BLaER1 treated with 17β-estradiol and CSF1 and Interleukin-3, amounts not matched to agents 10 nM and 100 nM (cell line): ENCODE measurements at regions not wholly inside any gene's neighbourhood (a gene's known extent, or its start where the extent isn't known, plus 50 kb on each side); places are given as distances from the start of the nearest gene placed in this dataset.
A peak's percentile ranks its signal among the peaks of the same experiment; 100 is the strongest.
"Not testable (repeated sequence)": the region's sequence is repeated elsewhere in the genome, so short reads cannot be mapped to it uniquely, and the experiment has no call there.

Experiments used
- H3K27ac ChIP-seq, 11 experiments: shearing (Covaris generic); formaldehyde crosslinking; 2 replicates each; pipeline ENCODE4 v1.8.1; 2022
- H3K27me3 ChIP-seq, 11 experiments: shearing (Covaris generic); formaldehyde crosslinking; 2 replicates each; pipeline ENCODE4 v1.8.1; 2022
- H3K36me3 ChIP-seq, 11 experiments: shearing (Covaris generic); formaldehyde crosslinking; 2 replicates each; pipeline ENCODE4 v1.8.1; 2022
- H3K4me1 ChIP-seq, 10 experiments: shearing (Covaris generic); formaldehyde crosslinking; 2 replicates each; pipeline ENCODE4 v1.8.1; 2022
- H3K4me2 ChIP-seq, 11 experiments: shearing (Covaris generic); formaldehyde crosslinking; 2 replicates each; pipeline ENCODE4 v1.8.1; 2022
- H3K4me3 ChIP-seq, 10 experiments: shearing (Covaris generic); formaldehyde crosslinking; 2 replicates each; pipeline ENCODE4 v1.8.1; 2022
- H3K9ac ChIP-seq, 11 experiments: shearing (Covaris generic); formaldehyde crosslinking; 2 replicates each; pipeline ENCODE4 v1.8.1; 2022
- H3K9me3 ChIP-seq, 11 experiments: shearing (Covaris generic); formaldehyde crosslinking; replicated peaks in 1 of 11; 2 replicates each; pipeline ENCODE4 v1.8.1; 2022
- H4K20me1 ChIP-seq, 11 experiments: shearing (Covaris generic); formaldehyde crosslinking; 2 replicates each; pipeline ENCODE4 v1.8.1; 2022
- Cebpa-rat ChIP-seq, 11 experiments: shearing (Covaris generic); IDR thresholded peaks; 2 replicates each; pipeline ENCODE4 v1.8.1; 2022

DNA sequence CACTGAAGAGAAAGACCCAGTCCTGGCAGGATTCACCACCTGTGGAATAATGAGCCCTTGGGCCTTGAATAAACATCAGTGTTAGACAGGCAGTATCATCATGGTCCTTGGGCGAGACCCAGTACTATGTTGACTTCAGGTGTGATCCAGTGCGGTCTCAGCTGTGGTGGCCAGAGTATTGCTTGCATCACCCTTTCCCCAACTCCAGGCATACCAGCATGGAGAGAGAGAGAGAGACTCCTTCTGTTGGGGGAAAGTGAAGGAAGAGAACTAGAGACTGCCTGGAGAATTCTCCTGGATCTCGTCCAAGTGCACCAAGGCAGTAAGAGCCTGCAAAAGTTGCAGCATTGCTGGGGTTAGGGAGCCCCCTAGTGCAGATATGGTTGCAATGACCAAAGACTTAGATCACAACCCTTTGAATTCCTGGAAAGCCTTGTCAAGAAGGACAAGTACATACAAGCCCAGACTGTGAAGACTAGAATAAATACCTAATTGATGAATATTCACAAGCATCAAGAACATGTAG, 61.1 kb upstream of the VAMP7 start:
- no peaks in the 10 kb centered on the region for H3K36me3 ChIP-seq
- no peak overlapping the region for H3K27ac ChIP-seq
- H3K4me2 ChIP-seq, result no peak overlapping the region
- TF ChIP-seq Cebpa-rat (IDR thresholded peaks at IDR 0.05), result no peak
- peaks cover 0 to 5% (median 0%) of the 10 kb centered on the region in 11 experiments; a peak in 2 of 22 replicates for H4K20me1 ChIP-seq
- peaks cover 0 to 60% (median 43%) of the 10 kb centered on the region in 11 experiments; a peak in 20 of 22 replicates for H3K27me3 ChIP-seq
- no peaks in the 10 kb centered on the region for H3K4me1 ChIP-seq
- peaks cover 0 to 7% (median 3%) of the 10 kb centered on the region in 11 experiments; a peak in 7 of 22 replicates for H3K9me3 ChIP-seq
- no peak overlapping the region for H3K9ac ChIP-seq
- H3K4me3 ChIP-seq, result no peak overlapping the region

DNA sequence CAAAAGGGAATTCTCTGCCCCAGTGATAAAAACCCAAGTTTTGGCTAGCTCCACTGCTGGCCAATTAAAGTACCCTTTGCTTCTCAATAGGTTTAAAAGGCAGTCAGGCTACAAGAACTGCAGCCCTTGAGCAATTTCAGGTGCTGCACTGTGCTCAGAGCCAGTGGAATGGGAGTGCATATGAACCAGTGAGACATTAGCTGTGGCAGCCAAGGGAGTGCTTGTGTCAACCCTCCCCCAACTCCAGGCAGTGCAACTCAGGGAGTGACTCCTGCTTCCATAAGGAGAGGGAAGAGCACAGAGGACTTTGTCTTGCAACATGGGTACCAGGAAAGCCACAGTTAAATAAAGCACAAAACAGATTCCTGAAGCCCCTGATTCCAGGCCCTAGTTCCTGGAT, 61.6 kb upstream of the VAMP7 start:
- peaks cover 0 to 7% (median 0%) of the 10 kb centered on the region in 11 experiments; a peak in 2 of 22 replicates for H3K9me3 ChIP-seq

GRCh38 chrX:155814391-155814790, 66.8 kb upstream of the VAMP7 start:
- not testable (repeated sequence) for H3K4me3 ChIP-seq, H3K27ac ChIP-seq, H3K4me1 ChIP-seq, H4K20me1 ChIP-seq, H3K9ac ChIP-seq, H3K36me3 ChIP-seq, H3K4me2 ChIP-seq
- Histone ChIP-seq H3K27me3 (peaks cover 0 to 36% (median 22%) of the 10 kb centered on the region in 11 experiments; a peak in 18 of 22 replicates), H3K9me3 (peaks cover 0 to 16% (median 7%) of the 10 kb centered on the region in 11 experiments; a peak in 7 of 22 replicates)

More for the DNA sequence above, 61.6 kb upstream of the VAMP7 start:
- H3K36me3 ChIP-seq, result no peaks in the 10 kb centered on the region
- H3K9ac ChIP-seq, result no peak overlapping the region
- TF ChIP-seq Cebpa-rat (IDR thresholded peaks at IDR 0.05), result no peak
- no peak overlapping the region for H3K27ac ChIP-seq
- H3K27me3 ChIP-seq, result peaks cover 0 to 55% (median 41%) of the 10 kb centered on the region in 11 experiments; a peak in 19 of 22 replicates
- no peak overlapping the region for H3K4me2 ChIP-seq
- no peaks in the 10 kb centered on the region for H3K4me1 ChIP-seq
- H3K4me3 ChIP-seq, result no peak overlapping the region
- H4K20me1 ChIP-seq, result peaks cover 0 to 5% (median 0%) of the 10 kb centered on the region in 11 experiments; a peak in 2 of 22 replicates

DNA sequence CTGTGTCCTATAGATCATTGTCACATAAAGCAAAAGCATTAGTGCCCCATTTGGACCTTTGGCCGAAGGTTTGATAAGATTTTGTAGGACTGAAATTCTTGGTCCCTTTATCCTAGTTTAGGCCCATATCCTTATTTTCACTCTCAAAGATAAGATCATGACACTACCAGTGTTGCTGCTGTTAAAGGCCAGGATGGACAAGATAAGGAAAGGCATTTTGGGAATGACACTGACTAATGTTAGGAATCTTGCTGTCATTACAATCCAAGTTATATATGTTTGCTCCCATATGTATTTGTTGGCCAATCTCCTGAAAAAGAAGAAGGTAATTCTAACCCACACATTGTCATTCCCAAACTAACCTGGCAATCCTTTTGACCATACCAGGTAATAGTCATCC, 101.3 kb upstream of the VAMP7 start:
- Histone ChIP-seq H4K20me1 (no peaks in the 10 kb centered on the region), H3K36me3 (no peaks in the 10 kb centered on the region), H3K4me1 (no peaks in the 10 kb centered on the region; a peak in 1 of 20 replicates), H3K9ac (no peak overlapping the region), H3K9me3 (no peaks in the 10 kb centered on the region), H3K27me3 (peaks cover 0 to 54% (median 17%) of the 10 kb centered on the region in 11 experiments; a peak in 14 of 22 replicates), H3K4me2 (no peak overlapping the region), H3K4me3 (no peak overlapping the region), H3K27ac (no peak overlapping the region)
- no peak for TF ChIP-seq Cebpa-rat (IDR thresholded peaks at IDR 0.05)

- Histone ChIP-seq H3K27me3 (peaks cover 0 to 50% (median 18%) of the 10 kb centered on the region in 11 experiments; a peak in 15 of 22 replicates), H3K27ac (no peak overlapping the region), H3K4me3 (no peak overlapping the region), H3K9me3 (no peaks in the 10 kb centered on the region), H3K4me2 (peak overlapping the region in 1 of 11 experiments; percentile 21; a peak in 3 of 22 replicates), H4K20me1 (no peaks in the 10 kb centered on the region), H3K36me3 (no peaks in the 10 kb centered on the region), H3K4me1 (no peaks in the 10 kb centered on the region; a peak in 1 of 20 replicates), H3K9ac (no peak overlapping the region)
- peak in 1 of 11 experiments; percentile 50; a peak in 1 of 22 replicates for TF ChIP-seq Cebpa-rat (IDR thresholded peaks at IDR 0.05)
Observed at GRCh38 chrX:155778844-155779553, 102.1 kb upstream of the VAMP7 start.

- no peak for TF ChIP-seq Cebpa-rat (IDR thresholded peaks at IDR 0.05)
- peaks cover 24 to 68% (median 49%) of the 10 kb centered on the region in 11 experiments for H3K27me3 ChIP-seq
- no peak overlapping the region for H3K27ac ChIP-seq
- no peaks in the 10 kb centered on the region for H3K9me3 ChIP-seq
- no peaks in the 10 kb centered on the region; a peak in 1 of 20 replicates for H3K4me1 ChIP-seq
- H3K9ac ChIP-seq, result no peak overlapping the region
- no peaks in the 10 kb centered on the region for H4K20me1 ChIP-seq
- H3K4me2 ChIP-seq, result no peak overlapping the region
- H3K36me3 ChIP-seq, result no peaks in the 10 kb centered on the region
- H3K4me3 ChIP-seq, result no peak overlapping the region
Observed at GRCh38 chrX:155774387-155774786, 106.8 kb upstream of the VAMP7 start.

DNA sequence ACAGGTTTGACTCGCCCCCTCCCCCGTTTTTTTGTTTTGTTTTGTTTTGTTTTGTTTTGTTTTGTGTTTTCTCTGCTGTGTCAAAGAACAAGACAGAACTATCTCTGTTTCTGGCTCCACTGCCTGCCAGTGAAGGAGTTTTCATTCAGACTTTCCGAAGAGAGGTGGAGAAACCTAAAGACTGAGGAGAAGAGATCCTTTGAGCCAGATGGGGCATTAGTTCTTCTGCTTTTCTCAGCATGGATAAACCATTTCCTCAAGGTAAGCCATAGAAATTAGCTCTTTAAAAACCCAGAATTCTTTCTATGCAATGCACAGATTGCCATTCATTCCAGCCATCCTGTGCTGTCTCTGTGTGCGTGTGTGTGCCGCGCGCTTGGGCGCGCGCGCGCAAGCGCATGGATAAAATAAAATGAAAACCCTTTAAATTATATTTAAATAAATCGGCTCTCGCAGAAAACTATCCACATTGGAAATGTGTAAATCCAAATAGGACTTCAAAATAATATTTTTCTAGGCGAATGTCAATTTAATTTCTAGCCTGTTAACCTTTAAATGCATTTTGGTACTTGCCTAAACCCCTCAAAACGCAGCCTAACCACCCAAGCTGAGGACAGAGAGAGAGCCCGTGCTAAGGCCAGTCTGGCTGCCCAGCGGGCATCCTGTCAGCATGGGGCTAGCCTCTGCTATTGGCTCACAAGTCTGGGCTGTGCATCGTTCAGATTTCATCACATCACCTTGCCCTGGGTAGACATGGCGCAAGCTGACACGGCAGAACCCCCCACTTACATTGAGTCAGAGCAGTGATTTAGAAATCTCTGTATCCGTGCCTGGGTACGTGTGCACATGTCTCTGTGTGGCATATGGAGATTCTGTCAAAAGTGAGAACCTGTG, 113.0 kb upstream of the VAMP7 start:
- no peak overlapping the region for H3K9ac ChIP-seq
- H4K20me1 ChIP-seq, result no peaks in the 10 kb centered on the region
- no peaks in the 10 kb centered on the region for H3K9me3 ChIP-seq
- no peaks in the 10 kb centered on the region for H3K36me3 ChIP-seq
- TF ChIP-seq Cebpa-rat (IDR thresholded peaks at IDR 0.05), result no peak
- H3K27ac ChIP-seq, result no peak overlapping the region
- no peak overlapping the region for H3K4me3 ChIP-seq
- H3K27me3 ChIP-seq, result peaks cover 51 to 93% (median 72%) of the 10 kb centered on the region in 11 experiments
- H3K4me2 ChIP-seq, result peak overlapping the region in 3 of 11 experiments; percentile 5 to 25 (median 6); a peak in 2 of 22 replicates
- peaks cover 0 to 3% (median 0%) of the 10 kb centered on the region in 10 experiments; a peak in 2 of 20 replicates for H3K4me1 ChIP-seq

DNA sequence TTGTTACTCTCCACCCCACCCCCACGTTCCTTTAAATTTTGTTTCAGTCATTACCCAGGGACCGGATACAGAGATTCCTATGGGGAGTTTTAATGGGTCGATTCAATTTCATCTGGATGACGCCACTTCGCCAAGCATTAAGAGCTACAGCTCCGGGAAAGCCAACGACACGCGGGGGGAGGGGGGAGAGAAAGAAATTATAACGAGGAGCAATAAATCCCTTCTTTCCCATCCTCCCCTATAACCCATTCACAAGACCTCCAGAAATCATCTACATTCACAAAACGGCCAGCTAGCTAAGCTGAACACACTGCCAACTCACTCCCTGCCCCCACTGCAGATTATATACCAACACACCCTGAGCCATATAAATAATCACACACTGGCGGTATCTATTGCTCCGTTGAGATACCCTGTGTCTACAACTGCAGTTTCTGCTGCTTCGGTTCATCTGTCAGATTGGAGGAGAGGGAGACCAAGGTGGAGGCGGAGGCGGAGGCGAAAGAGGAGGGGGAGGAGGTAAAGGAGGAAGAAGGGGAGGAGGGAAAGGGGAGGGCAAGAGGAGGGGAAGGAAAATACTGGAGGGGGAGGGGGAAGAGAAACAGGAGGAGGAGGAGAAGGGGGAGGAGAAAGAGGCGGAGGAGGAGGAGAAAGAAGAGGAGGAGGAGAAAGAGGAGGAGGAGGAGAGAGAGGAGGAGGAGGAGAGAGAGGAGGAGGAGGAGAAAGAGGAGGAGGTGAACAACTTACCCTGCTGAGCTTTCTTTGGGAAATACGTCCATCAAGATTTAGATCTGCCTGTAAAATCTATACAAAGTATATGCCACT, 113.9 kb upstream of the VAMP7 start:
- TF ChIP-seq Cebpa-rat (IDR thresholded peaks at IDR 0.05), result no peak
- Histone ChIP-seq H3K27ac (no peak overlapping the region), H4K20me1 (no peaks in the 10 kb centered on the region), H3K36me3 (no peaks in the 10 kb centered on the region), H3K9me3 (peaks cover 0 to 7% (median 4%) of the 10 kb centered on the region in 11 experiments; a peak in 2 of 22 replicates), H3K27me3 (peaks cover 51 to 86% (median 67%) of the 10 kb centered on the region in 11 experiments), H3K4me1 (peaks cover 0 to 3% (median 0%) of the 10 kb centered on the region in 10 experiments; a peak in 2 of 20 replicates), H3K4me2 (peak overlapping the region in 6 of 11 experiments; percentile 4 to 38 (median 8); a peak in 6 of 22 replicates), H3K4me3 (no peak overlapping the region), H3K9ac (no peak overlapping the region)
